ENCODE measurements at regions not wholly inside any gene's neighbourhood (a gene's known extent, or its start where the extent isn't known, plus 50 kb on each side); places are given as distances from the start of the nearest gene placed in this dataset.

DNA sequence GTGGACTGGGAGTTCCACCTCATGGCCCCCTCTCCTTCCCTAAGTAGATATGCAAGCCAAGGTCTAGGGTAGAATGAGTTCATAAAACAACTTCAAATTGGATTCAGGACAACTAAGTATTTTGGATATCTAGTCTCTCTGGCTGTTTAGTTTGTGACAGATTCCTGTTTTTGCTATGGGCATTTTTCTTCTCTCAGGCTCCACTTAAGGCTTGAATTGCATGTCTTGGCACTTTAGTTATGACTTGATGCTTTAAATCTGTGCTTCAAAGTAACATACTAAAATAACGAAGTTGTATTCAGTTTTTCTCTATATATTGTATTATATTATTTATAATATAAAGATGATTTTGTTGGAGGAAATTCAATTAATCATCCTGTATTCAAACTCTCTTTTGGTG, 873.4 kb upstream of the MBL2 start:
- TF ChIP-seq, protein P1, sequence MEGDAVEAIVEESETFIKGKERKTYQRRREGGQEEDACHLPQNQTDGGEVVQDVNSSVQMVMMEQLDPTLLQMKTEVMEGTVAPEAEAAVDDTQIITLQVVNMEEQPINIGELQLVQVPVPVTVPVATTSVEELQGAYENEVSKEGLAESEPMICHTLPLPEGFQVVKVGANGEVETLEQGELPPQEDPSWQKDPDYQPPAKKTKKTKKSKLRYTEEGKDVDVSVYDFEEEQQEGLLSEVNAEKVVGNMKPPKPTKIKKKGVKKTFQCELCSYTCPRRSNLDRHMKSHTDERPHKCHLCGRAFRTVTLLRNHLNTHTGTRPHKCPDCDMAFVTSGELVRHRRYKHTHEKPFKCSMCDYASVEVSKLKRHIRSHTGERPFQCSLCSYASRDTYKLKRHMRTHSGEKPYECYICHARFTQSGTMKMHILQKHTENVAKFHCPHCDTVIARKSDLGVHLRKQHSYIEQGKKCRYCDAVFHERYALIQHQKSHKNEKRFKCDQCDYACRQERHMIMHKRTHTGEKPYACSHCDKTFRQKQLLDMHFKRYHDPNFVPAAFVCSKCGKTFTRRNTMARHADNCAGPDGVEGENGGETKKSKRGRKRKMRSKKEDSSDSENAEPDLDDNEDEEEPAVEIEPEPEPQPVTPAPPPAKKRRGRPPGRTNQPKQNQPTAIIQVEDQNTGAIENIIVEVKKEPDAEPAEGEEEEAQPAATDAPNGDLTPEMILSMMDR (IDR thresholded peaks at IDR 0.05; ENCODE audit: low read depth, low read length, missing control alignments): no peak
- H3K4me3 ChIP-seq (ENCODE audit: low read depth, low read length): no peak overlapping the region
- DNase-seq (ENCODE audit: low read depth): no peak
- in situ Hi-C loops (cut with HindIII; ENCODE audit: low sequenced_read_pairs): no loop called here

- TF ChIP-seq, protein P1 (IDR thresholded peaks at IDR 0.05; ENCODE audit: low read depth, low read length, missing control alignments): no peak
- in situ Hi-C loops (cut with HindIII; ENCODE audit: low sequenced_read_pairs): no loop called here
- H3K4me3 ChIP-seq (ENCODE audit: low read depth, low read length): no peak overlapping the region
- no peak for DNase-seq (ENCODE audit: low read depth)
Observed at GRCh38 chr10:53638006-53638405, 865.4 kb upstream of the MBL2 start.

GRCh38 chr10:53624722-53625121, 852.1 kb upstream of the MBL2 start:
- in situ Hi-C loops (cut with HindIII; ENCODE audit: low sequenced_read_pairs): no loop called here
- DNase-seq (ENCODE audit: low read depth): no peak
- no peak overlapping the region for H3K4me3 ChIP-seq (ENCODE audit: low read depth, low read length)
- TF ChIP-seq, protein P1 (IDR thresholded peaks at IDR 0.05; ENCODE audit: low read depth, low read length, missing control alignments): no peak

DNA sequence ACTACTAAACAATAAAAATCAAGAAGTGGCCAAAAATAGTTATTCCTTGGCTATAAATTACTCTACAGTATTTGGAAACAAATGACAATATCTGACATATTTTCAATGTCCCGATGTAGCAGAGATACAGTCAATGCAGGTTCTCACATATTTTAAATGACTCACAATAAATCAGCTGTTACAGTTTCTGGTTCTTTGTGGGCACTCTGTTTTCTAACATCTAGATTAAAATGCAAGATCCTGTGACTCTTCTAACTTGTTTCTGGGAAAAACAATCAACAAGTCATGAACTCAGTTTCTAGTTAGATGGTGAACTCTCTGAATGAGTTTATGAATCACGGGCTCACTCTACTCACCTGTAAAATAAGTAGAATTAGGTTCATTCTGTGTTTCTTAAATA, 849.6 kb upstream of the MBL2 start:
- TF ChIP-seq, protein P1 (IDR thresholded peaks at IDR 0.05; ENCODE audit: low read depth, low read length, missing control alignments): no peak
- no peak for DNase-seq (ENCODE audit: low read depth)
- H3K4me3 ChIP-seq (ENCODE audit: low read depth, low read length): no peak overlapping the region
- in situ Hi-C loops (cut with HindIII; ENCODE audit: low sequenced_read_pairs): no loop called here

- TF ChIP-seq, protein P1 (IDR thresholded peaks at IDR 0.05; ENCODE audit: low read depth, low read length, missing control alignments): no peak
- DNase-seq (ENCODE audit: low read depth): no peak
- in situ Hi-C loops (cut with HindIII; ENCODE audit: low sequenced_read_pairs): no loop called here
Observed at GRCh38 chr10:53619671-53620070, 847.1 kb upstream of the MBL2 start.

DNA sequence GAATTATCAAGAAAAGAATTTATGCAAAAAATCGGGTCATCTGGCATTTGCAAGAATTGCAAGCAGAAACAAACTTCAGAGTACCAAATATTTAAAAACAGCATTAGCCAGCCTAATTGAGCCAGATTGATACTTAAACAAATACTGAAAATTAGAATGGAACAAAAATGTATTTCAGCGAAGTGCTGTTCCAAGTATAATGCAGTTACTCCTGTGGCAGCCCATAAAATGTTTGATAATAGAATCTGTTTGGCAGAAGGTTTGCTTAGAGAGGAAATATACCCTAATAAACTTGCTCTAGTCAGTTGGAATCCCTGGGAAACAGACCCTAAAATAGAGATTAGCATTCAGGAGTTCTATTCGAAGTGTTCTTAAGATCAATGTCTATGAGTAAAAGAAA, 835.1 kb upstream of the MBL2 start:
- TF ChIP-seq, protein P1 (IDR thresholded peaks at IDR 0.05; ENCODE audit: low read depth, low read length, missing control alignments): no peak
- in situ Hi-C loops (cut with HindIII; ENCODE audit: low sequenced_read_pairs): no loop called here
- H3K4me3 ChIP-seq (ENCODE audit: low read depth, low read length): no peak overlapping the region
- no peak for DNase-seq (ENCODE audit: low read depth)

More at GRCh38 chr10:53619671-53620070, 847.1 kb upstream of the MBL2 start:
- H3K4me3 ChIP-seq (ENCODE audit: low read depth, low read length): no peak overlapping the region

DNA sequence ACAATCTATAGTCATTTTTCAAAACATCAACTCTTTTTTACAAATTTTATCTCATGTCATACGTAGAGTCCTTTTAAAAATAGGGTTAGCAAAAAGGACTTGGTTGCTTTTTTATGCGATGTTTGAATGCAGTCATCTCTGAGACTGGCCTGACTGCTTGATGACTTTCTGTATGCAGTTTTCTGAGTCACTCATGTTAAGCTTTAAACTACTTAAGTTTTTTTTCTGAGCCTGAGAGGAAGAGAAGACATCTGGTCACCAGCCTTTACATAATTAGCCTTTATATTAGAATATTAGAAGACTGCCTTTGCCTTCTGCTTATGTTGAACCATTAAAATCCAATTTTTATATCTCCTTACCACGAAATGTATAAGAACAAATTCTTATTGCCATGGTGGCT, 834.4 kb upstream of the MBL2 start:
- H3K4me3 ChIP-seq (ENCODE audit: low read depth, low read length): no peak overlapping the region
- DNase-seq (ENCODE audit: low read depth): no peak
- TF ChIP-seq, protein P1 (IDR thresholded peaks at IDR 0.05; ENCODE audit: low read depth, low read length, missing control alignments): no peak
- in situ Hi-C loops (cut with HindIII; ENCODE audit: low sequenced_read_pairs): no loop called here

Data from astrocyte of the cerebellum (primary cell).